ENCODE measurements at regions not wholly inside any gene's neighbourhood (a gene's known extent, or its start where the extent isn't known, plus 50 kb on each side); places are given as distances from the start of the nearest gene placed in this dataset.

DNA sequence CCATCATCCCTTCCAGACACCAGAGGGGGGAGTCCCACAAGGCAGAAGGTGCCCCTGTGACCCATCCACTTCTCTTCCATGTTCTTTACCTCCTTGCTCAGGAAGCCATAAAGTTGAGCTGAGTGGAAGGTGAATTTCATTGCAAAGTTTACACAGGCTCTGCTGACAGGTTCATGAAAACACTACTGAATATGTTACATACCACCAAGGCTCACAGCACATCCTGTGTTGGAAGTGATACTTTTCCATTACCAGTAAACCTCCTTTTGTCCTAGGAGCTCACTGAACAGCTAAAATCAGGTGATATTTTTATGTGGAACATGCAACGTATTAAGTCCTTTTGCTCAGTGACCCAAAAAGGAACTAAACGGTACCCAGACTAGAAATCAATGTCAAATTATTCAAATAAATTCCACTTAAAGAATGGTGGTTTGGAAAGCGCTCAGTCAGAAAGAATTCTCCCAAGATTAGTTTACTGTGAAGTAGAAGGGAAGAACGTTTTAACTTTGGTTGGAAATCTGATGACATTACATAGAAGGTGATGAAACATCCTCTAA is 196.2 kb upstream of the NUDT4 start:
- Mint-ChIP-seq H3K4me3 (ENCODE audit: unreplicated experiment) (no peak overlapping the region), H3K9me3 (ENCODE audit: low read depth) (no peaks in the 10 kb centered on the region), H3K27me3 (ENCODE audit: low read depth) (no peaks in the 10 kb centered on the region), H3K27ac (ENCODE audit: unreplicated experiment) (no peak overlapping the region), H3K36me3 (ENCODE audit: low read depth) (no peaks in the 10 kb centered on the region), H3K4me1 (ENCODE audit: low read depth) (peaks cover 36% of the 10 kb centered on the region)
- TF ChIP-seq, protein P1, sequence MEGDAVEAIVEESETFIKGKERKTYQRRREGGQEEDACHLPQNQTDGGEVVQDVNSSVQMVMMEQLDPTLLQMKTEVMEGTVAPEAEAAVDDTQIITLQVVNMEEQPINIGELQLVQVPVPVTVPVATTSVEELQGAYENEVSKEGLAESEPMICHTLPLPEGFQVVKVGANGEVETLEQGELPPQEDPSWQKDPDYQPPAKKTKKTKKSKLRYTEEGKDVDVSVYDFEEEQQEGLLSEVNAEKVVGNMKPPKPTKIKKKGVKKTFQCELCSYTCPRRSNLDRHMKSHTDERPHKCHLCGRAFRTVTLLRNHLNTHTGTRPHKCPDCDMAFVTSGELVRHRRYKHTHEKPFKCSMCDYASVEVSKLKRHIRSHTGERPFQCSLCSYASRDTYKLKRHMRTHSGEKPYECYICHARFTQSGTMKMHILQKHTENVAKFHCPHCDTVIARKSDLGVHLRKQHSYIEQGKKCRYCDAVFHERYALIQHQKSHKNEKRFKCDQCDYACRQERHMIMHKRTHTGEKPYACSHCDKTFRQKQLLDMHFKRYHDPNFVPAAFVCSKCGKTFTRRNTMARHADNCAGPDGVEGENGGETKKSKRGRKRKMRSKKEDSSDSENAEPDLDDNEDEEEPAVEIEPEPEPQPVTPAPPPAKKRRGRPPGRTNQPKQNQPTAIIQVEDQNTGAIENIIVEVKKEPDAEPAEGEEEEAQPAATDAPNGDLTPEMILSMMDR (IDR thresholded peaks at IDR 0.05): no peak
- no peak for DNase-seq (ENCODE audit: low spot score)

DNA sequence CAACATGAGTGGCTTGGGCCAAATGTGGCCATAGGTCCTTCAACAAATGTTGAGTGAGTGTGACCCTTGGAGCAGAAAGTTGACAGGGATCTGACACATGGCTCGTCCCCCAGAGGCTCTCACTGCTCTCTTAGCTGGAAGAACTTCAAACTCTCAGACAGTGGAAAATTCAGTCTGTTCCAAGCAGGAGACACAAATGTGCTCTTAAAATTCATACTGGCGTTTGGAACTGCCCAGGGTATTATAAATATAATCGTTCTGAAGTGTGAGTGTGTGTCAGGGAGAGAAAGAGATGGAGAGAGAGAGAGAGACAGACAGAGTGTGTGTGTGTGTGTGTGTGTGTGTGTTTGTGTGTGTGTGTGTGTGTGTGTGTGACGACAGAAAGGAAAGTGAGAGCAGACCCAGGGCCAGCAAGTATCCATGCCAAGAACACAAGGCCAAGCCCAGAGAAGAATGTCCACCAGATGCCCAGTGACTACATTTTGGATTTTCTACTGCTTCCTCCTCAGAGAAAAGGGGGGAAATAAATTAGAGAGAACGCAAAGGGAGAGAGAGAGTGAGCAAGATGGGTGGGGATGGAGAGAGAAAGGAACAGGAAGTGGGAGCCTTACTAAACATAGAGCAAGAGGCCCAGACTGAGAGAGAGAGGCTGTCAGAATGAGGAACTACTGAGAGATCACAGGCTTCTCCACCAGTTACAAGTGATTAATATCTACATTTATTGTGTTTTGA is 193.6 kb upstream of the NUDT4 start:
- Mint-ChIP-seq H3K27me3 (ENCODE audit: low read depth) (no peaks in the 10 kb centered on the region), H3K36me3 (ENCODE audit: low read depth) (no peaks in the 10 kb centered on the region), H3K4me1 (ENCODE audit: low read depth) (peaks cover 19% of the 10 kb centered on the region), H3K4me3 (ENCODE audit: unreplicated experiment) (no peak overlapping the region), H3K27ac (ENCODE audit: unreplicated experiment) (peak overlapping the region; percentile 95), H3K9me3 (ENCODE audit: low read depth) (peaks cover 2% of the 10 kb centered on the region)
- TF ChIP-seq, protein P1 (IDR thresholded peaks at IDR 0.05): no peak
- no peak for DNase-seq (ENCODE audit: low spot score)

GRCh38 chr12:93184672-93185368 is 192.9 kb upstream of the NUDT4 start:
- Mint-ChIP-seq H3K27me3 (ENCODE audit: low read depth) (no peaks in the 10 kb centered on the region), H3K36me3 (ENCODE audit: low read depth) (no peaks in the 10 kb centered on the region), H3K9me3 (ENCODE audit: low read depth) (peaks cover 2% of the 10 kb centered on the region), H3K4me3 (ENCODE audit: unreplicated experiment) (no peak overlapping the region), H3K4me1 (ENCODE audit: low read depth) (peaks cover 19% of the 10 kb centered on the region), H3K27ac (ENCODE audit: unreplicated experiment) (peak overlapping the region; percentile 95)
- TF ChIP-seq, protein P1 (IDR thresholded peaks at IDR 0.05): no peak
- DNase-seq (ENCODE audit: low spot score): no peak

GRCh38 chr12:93185369-93185741 is 192.4 kb upstream of the NUDT4 start:
- H3K27me3 Mint-ChIP-seq (ENCODE audit: low read depth): no peaks in the 10 kb centered on the region
- peaks cover 19% of the 10 kb centered on the region for H3K4me1 Mint-ChIP-seq (ENCODE audit: low read depth)
- H3K36me3 Mint-ChIP-seq (ENCODE audit: low read depth): no peaks in the 10 kb centered on the region
- TF ChIP-seq, protein P1 (IDR thresholded peaks at IDR 0.05): no peak
- H3K9me3 Mint-ChIP-seq (ENCODE audit: low read depth): peaks cover 2% of the 10 kb centered on the region
- no peak for DNase-seq (ENCODE audit: low spot score)
- no peak overlapping the region for H3K27ac Mint-ChIP-seq (ENCODE audit: unreplicated experiment)
- no peak overlapping the region for H3K4me3 Mint-ChIP-seq (ENCODE audit: unreplicated experiment)

DNA sequence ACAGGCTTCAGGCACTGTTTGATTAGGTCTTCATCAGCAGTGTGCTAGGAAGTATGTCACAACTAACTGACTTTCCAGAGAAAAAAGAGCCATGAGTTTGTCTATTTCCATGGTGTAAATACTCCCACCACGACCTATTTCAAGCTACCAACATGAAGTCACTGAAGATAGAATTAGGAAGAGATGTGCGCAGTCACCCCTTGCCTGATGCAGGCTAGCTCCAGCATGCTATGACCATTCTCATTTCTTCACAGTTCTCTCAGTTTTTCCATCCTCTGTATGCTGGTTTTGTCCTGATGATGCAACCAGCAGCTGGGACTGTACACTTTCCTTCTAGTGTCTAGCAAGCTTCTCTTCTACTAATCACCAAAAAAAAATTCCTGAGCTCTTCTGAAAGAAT is 191.6 kb upstream of the NUDT4 start:
- Mint-ChIP-seq H3K4me1 (ENCODE audit: low read depth) (peaks cover 22% of the 10 kb centered on the region), H3K27ac (ENCODE audit: unreplicated experiment) (no peak overlapping the region)

More for the DNA sequence above, 191.6 kb upstream of the NUDT4 start:
- DNase-seq (ENCODE audit: low spot score): no peak
- Mint-ChIP-seq H3K4me3 (ENCODE audit: unreplicated experiment) (no peak overlapping the region), H3K27me3 (ENCODE audit: low read depth) (no peaks in the 10 kb centered on the region), H3K9me3 (ENCODE audit: low read depth) (peaks cover 2% of the 10 kb centered on the region), H3K36me3 (ENCODE audit: low read depth) (no peaks in the 10 kb centered on the region)
- TF ChIP-seq, protein P1 (IDR thresholded peaks at IDR 0.05): no peak
